ENCODE measurements at regions not wholly inside any gene's neighbourhood (a gene's known extent, or its start where the extent isn't known, plus 50 kb on each side); places are given as distances from the start of the nearest gene placed in this dataset.

GRCh38 chr13:64791373-64791772 is 2438.8 kb downstream of the PCDH9 start:
- TF ChIP-seq CTCF (IDR thresholded peaks at IDR 0.05), result no peak
- no peak for TF ChIP-seq POLR2A (IDR thresholded peaks at IDR 0.05)
